ENCODE measurements at regions not wholly inside any gene's neighbourhood (a gene's known extent, or its start where the extent isn't known, plus 50 kb on each side); places are given as distances from the start of the nearest gene placed in this dataset.

GRCh38 chr15:95260856-95261255, 1029.5 kb downstream of the MCTP2 start:
- no peak for DNase-seq (ENCODE audit: low spot score)

DNA sequence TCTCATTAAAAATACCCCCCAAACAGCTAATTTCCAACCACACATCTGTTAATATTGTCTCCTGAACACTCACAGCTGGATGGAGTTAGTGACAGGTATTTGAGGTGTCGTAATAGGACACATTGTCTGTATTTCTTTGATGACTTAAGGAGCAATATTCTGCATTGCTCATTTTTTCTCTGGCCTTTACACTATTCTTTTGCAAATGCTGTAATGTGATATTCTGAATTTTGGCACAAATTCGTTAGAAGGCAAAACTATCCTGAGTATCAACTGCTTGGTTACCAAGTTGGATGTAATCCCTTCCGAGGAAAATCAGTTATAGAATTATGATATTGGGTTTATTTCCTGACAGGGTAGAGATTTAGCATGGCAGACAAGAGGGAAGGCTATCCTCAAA, 1030.2 kb downstream of the MCTP2 start:
- no peak for DNase-seq (ENCODE audit: low spot score)

DNA sequence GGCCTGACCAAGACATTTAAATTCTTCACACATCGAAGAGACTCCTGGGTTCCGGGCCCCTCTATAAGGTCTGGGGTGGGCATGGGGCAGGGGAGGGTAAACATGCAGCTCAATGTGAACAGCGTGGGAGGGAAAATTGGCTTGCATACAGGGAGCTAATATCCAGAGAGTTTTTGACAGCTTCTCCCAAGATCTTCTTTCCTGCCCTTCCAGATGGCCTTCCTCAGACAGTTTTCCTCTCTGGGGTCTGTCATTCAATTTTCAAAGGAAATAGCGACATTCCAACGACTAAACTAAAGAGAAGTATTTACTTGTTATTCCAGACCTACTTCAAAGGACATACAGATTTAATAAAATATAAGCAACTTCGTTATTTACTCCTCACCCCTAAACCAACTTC, 1030.6 kb downstream of the MCTP2 start:
- no peak for DNase-seq (ENCODE audit: low spot score)

DNA sequence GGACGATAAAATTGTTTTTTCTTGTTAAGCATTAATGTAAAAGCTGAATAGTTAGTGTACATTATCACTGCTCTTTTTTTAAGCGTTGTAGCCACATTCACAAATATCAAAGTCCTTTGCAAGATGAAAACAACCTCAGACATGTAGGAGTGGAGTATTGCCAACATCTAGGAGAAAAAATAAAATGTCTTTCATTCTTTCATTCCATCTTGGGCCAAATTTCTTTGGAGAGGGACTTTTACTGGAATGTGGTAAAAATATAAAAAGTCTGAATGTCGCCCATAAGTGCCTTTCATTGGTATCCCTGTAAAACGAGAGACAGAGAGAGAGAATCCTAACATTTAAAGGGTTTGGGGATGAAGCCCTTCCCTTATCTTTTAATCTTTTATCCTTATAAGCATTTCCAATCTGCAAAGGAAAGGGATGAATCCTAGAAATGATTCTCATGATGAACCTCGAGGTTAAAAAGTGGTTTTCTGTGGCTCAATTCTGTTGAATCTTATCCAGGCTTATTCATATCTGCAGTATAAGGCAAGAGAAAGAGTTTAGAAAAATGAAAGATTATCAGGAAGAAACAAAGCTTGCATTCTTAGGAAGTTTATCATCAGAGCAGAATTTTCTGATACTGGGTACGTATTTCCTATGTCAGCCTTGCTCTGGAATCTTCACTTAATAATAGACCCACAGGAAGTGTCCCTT, 1031.7 kb downstream of the MCTP2 start:
- no peak for DNase-seq (ENCODE audit: low spot score)

DNA sequence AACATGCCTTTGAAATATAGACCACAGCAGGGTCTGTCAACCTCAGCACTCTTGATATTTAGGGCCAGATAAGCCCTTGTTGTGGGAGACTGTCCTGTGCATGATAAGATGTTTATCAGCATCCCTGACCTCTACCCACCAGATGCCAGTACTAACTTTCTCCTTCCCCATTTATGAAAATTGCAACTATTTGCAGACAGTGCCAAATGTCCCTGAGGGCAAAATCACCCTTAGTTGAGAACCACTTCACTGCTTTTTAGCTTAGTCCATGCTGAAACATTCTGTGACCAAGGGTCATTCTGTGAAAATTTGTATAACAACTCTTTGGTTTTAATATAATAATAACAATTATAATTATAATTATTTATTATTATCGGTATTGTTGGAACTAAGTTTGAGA, 1032.4 kb downstream of the MCTP2 start:
- DNase-seq (ENCODE audit: low spot score): no peak

- DNase-seq (ENCODE audit: low spot score): no peak
Observed at GRCh38 chr15:95265419-95265997, 1034.1 kb downstream of the MCTP2 start.

GRCh38 chr15:95266451-95267061, 1035.2 kb downstream of the MCTP2 start:
- DNase-seq (ENCODE audit: low spot score): no peak

DNA sequence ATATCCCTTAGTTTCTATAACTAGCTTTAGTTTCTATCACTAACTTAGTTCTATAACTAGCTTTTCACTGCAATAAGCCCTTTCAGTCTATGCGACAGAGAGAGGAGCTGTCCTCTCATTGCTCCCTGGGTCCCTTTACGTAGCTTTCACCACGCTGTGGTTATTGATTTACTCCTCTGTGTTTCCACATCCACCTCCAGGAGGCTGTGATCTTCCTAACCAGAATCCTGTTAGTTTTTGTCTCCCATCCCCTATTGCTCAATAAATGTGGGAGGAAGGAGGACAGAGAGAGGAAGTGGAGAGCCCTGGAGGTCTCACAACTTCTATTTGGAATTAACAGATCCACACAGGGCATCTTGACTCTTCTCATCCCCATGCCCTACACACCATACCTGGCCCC, 1036.1 kb downstream of the MCTP2 start:
- DNase-seq (ENCODE audit: low spot score): no peak

- DNase-seq (ENCODE audit: low spot score): no peak
Observed at GRCh38 chr15:95269242-95270183, 1038.2 kb downstream of the MCTP2 start.

- no peak for DNase-seq (ENCODE audit: low spot score)
Observed at GRCh38 chr15:95274101-95274500, 1042.7 kb downstream of the MCTP2 start.

GRCh38 chr15:95277266-95277665, 1045.9 kb downstream of the MCTP2 start:
- DNase-seq (ENCODE audit: low spot score): no peak

DNA sequence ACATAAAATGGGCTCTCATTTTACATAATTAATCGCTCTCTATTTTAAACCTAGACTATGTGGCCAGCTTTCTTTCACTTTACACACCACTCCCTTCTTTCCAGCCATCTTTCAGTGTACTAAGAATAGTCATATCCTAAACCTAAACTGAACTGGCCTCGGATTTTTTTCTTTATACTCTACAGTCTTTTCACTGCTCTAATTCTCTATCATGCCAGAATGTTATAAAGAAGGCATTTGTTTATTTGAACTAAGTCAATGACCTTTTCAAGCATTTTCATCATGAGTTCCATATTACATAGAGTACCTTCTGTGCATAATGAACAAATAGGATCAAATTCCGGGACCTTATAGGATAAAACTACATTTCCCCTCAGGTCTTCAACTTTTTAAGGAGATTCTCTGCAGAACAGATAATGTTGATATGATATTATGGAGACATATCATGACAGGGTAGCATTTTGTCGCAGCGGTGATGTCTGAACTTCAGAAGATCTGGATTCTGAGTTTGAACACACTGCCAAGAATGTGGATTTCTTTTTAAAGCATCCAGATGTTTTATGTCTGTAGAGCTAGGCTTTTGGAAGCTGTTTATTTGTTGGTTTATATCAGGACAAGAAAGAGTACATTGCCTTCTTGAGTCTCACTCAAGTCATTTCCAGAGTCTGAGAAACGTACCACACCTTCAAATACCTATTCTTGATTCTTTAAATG, 1047.3 kb downstream of the MCTP2 start:
- DNase-seq (ENCODE audit: low spot score): no peak

DNA sequence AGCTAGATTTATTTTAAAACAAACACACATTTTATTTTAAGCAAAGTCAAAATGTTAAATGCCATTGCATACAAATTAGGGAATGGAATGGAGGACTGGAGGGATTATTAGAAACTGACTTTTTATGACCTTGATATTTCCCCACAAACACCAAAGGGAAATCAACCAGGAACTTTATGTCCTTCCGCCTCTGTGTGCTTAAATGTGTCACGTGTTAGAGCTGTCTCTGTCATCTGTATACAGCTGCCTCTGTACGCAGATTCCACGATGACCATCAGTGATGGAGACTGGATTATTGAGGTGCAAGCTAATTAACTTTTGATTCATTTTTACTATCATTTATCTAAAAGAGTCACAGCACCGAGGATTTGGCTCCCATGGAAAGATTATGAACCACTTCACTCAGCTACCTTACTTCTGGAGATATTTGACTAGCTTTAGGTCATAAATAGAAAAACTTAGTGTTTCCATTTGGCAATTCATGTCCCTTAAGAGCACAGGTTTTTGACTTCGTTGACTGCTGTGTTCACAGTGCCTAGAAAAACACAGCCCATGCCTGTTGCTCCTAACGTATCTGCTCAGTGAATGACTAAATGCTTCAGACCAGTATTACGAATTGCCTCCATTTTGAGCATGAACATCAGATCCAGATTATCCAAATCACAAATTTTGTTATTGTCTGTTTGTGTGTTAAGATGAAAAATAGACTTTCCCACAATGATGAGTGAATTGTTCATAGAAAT, 1048.1 kb downstream of the MCTP2 start:
- no peak for DNase-seq (ENCODE audit: low spot score)

DNA sequence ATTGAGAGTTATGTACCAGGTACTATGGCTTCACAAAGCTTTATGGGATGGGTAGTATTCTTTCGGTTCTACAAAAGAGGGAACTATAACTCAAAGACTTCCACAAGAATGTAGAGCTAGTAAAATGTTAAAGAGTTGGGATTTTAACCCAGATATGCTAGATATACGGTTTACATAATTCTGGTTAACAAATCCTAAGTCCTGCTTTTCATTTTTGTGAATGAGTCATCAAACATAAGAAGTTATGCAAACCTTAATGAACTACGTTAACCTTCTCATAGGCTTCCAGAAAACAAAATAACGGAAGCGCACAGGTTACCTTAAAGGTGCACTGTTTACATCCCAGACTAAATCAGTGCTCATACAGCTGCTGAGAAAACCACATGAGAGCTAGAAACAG, 1049.3 kb downstream of the MCTP2 start:
- DNase-seq (ENCODE audit: low spot score): no peak

DNA sequence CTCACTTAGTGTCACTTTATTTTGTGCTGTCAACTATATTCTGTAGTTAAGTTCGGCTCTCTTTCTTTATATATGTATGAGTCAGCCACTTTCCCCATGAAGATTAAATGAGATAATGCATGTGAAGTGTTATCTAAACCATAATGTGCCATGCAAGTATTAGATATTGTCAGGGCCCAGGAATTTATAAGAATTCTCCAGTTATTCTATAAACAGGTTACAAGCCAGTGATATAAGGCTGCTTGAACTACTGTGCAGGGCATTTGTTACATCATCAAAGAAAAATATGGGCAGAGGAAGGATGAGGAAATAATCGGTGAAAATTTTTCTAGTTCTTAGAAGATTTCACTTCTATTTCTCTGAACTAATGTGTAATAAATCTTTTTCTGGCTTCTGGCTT, 1049.0 kb upstream of the NR2F2 start:
- no peak for DNase-seq (ENCODE audit: low spot score)

DNA sequence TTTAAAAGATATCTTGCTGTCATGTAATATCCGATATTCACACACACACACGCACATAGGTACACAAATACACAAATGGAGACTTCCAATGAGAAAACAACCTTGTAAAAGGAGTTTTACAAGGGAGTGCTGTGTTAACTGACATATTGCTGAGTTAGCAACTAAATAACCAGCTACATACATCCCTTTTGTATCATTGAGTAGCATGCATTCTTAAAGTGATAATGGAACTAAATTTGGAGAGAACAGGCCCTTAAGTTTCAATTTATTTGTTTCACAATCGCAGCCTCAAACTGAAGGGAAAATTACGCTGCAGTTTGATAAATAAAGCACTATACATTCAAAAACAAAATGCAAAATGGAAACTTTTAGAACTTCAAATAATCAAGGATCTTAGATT, 1046.0 kb upstream of the NR2F2 start:
- no peak for DNase-seq (ENCODE audit: low spot score)

DNA sequence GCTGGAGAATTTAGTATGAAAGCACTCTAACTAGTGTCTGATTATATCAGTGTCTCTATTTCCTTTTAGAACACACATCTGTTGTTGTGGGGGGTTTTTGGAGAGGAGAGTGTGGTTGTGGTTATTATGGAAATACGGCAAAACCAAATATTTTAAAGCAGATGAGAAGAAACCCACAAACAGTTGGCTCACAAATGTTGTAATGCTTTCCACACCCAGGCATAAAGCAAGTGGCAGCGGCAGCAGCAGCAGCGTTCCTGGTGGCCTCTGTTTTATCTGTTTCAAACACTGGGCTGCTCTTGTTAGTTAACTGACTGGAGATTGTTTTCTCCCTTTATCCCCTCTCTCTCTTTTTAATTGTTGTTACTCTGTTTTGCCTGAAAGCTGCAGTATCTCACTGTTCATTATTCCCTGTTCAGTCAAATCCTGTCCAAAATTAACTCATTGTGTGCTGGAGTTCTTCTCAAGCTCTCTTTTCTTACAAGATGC, 1045.5 kb upstream of the NR2F2 start:
- DNase-seq (ENCODE audit: low spot score): peak; percentile 23

- DNase-seq (ENCODE audit: low spot score): no peak
Observed at GRCh38 chr15:95286352-95286880, 1044.1 kb upstream of the NR2F2 start.

DNA sequence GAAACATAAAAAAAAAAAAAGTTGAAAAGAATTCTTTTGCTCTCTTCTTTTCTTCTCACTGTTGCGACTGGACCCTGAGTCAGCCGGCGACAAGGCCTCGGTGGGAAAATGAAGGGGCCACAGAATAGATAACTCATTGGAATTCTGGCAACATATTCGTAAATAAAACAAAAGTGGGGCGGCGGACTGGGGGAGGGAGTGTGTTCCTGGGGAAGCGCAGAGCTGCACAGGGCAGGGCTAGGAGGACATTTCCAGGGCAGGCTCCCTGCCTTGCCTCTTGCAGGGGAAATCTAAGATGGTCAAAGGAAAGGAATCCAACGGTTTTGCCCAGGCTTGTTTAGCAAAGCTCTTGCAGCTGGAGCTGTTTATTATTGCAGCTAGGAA, 1042.8 kb upstream of the NR2F2 start:
- no peak for DNase-seq (ENCODE audit: low spot score)

- no peak for DNase-seq (ENCODE audit: low spot score)
Observed at GRCh38 chr15:95288626-95289025, 1041.9 kb upstream of the NR2F2 start.

Measured in pons (tissue), 1 donor.